Uterus (tissue), 2 donors: ENCODE measurements at regions not wholly inside any gene's neighbourhood (a gene's known extent, or its start where the extent isn't known, plus 50 kb on each side); places are given as distances from the start of the nearest gene placed in this dataset.

Experiments used
- POLR2A ChIP-seq, 2 donors: fragments of 450-650 bp; IDR thresholded peaks; one replicate each; pipeline ENCODE4 v1.6.1; 2016; ENCODE audit warnings: antibody characterized with exemption in 2 of 2, mild to moderate bottlenecking in 1 of 2, moderate library complexity in 1 of 2
- TF ChIP-seq, protein P1 (sequence below), 4 experiments: fragments of 200-600 bp in 2 of 4; fragments of 450-650 bp in 2 of 4; sonication (generic) in 2 of 4; IDR thresholded peaks; one replicate each; pipeline ENCODE4 v1.5.1; 2016 to 2019; ENCODE audit warnings: antibody characterized with exemption in 4 of 4, mild to moderate bottlenecking in 2 of 4, moderate library complexity in 1 of 4

DNA sequence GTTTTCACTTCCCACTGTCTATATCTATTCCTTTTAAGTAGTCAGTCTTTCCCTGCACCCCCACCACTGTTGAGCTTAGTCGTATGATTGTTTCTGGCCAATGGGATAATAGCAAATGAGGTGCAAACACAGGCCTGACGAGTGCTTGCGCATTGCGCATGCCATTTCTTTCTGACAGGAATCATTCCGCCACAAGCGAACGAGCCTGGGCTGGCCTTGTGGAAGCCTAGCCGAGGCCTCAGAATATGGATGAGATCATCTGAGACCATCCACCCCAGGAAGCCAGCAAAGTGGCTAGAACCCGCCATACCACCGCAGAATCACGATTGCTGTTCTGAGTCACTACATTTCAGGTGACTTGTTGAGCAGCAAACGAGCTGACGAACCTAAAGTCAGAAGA lies 52.2 kb upstream of the PRL start:
- TF ChIP-seq, protein P1, sequence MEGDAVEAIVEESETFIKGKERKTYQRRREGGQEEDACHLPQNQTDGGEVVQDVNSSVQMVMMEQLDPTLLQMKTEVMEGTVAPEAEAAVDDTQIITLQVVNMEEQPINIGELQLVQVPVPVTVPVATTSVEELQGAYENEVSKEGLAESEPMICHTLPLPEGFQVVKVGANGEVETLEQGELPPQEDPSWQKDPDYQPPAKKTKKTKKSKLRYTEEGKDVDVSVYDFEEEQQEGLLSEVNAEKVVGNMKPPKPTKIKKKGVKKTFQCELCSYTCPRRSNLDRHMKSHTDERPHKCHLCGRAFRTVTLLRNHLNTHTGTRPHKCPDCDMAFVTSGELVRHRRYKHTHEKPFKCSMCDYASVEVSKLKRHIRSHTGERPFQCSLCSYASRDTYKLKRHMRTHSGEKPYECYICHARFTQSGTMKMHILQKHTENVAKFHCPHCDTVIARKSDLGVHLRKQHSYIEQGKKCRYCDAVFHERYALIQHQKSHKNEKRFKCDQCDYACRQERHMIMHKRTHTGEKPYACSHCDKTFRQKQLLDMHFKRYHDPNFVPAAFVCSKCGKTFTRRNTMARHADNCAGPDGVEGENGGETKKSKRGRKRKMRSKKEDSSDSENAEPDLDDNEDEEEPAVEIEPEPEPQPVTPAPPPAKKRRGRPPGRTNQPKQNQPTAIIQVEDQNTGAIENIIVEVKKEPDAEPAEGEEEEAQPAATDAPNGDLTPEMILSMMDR (IDR thresholded peaks at IDR 0.05) = no peak
- TF ChIP-seq POLR2A (IDR thresholded peaks at IDR 0.05) = no peak
